Muscle of arm (tissue), 1 donor: ENCODE measurements at regions not wholly inside any gene's neighbourhood (a gene's known extent, or its start where the extent isn't known, plus 50 kb on each side); places are given as distances from the start of the nearest gene placed in this dataset.
A peak's percentile ranks its signal among the peaks of the same experiment; 100 is the strongest.
"Not testable (repeated sequence)": the region's sequence is repeated elsewhere in the genome, so short reads cannot be mapped to it uniquely, and the experiment has no call there.

Experiments
- DNase-seq: peaks from one replicate; pipeline ENCODE4 v3.0.0-alpha.2; 2013

DNA sequence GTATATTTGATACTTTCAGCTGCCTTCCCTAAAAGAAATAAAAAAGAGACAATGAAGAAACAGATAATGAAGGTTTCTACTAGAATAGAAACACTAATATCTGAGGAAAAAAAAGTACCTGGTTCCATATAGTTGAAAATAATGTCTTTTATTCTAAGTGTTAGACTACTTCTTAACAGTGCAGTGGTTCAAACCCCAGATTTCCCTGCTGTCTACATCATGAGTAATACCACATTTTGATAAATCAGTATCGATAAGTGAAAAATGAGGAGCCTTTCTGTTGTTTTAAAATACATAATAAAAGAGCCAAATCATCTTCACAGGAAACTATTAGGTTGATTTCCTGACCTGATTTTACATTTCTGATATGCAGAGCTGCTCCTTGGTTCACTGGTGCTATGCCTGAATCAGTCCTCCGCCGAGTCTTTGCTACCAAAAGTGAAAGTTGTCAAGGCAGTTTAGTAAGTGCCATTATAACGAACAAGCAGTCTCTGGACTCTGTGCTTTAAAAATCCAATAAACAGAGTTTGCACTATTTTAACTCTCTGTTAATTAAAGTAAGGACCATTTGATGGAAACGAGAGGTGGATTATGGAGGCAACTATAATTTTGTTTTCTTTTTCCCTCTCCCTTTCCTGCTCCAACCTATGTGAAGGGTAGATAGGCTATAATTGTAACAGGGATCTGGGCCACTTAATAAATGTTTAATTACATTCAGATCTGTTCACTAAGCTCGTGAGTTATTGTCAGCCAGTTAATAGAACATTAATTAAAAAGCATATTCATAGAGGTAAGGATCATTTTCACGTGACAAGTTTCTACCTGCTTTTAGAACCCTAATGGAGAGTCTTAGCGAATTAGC lies 724.5 kb upstream of the RAG2 start:
- no peak for DNase-seq

GRCh38 chr11:37320921-37321320 lies 722.9 kb upstream of the RAG2 start:
- DNase-seq, result no peak

DNA sequence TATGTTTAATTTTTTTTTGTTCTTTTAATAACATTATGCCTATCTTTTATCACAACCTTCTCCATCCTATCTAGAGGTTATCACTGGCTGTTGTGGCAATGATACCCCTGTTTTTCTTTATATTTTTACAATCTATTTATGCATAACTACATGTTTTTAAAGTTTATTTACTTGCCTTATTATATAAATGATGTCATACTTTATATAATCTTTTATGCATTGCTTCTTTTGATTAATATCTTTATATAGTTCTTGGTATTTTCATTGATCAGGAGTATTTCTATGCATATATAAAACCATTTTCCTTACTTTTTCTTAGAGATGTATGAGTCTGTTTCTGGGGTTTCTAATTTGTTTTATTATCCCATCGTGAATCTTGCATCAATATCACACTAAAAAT lies 719.8 kb upstream of the RAG2 start:
- DNase-seq, result no peak

- no peak for DNase-seq
These were observed 715.2 kb upstream of the RAG2 start for GRCh38 chr11:37313266-37313665.

GRCh38 chr11:37306563-37306962 lies 708.5 kb upstream of the RAG2 start:
- no peak for DNase-seq

DNA sequence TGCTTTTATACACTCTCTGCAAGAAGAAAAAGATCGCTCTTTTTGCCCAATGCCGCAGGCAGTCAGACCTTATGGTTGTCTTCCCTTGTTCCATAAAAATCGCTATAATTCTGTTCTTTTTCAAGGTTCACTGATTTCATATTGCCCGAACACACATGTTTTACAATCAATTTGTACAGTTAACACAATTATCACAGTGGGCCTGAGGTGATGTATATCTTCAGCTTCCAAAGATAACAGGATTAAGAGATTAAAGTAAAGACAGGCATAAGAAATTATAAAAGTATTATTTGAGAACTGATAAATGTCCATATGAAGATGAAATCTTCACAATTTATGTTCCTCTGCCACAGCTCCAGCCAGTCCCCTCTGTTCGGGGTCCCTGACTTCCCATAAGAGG lies 703.4 kb upstream of the RAG2 start:
- DNase-seq, result not testable (repeated sequence)

- no peak for DNase-seq
These were observed 700.1 kb upstream of the RAG2 start for GRCh38 chr11:37298173-37298572.

DNA sequence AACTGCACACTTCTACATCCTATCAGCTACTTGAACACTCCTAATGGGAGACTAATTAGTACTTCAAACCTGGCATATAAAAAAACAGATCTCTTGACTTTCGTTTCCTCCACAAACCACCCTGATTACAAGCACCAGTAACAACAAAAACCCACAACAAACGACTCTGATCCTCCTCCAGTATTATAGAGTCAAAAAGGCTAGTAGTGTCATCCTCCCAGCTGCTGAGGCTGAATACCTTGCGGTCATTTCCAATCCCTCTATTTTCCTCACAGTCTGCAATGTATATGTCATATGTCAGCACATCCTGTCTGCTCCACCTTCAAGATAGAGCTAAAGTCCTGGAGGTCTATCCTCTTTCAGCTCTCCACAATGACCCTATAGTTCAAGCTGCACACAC lies 688.9 kb upstream of the RAG2 start:
- DNase-seq, result no peak

DNA sequence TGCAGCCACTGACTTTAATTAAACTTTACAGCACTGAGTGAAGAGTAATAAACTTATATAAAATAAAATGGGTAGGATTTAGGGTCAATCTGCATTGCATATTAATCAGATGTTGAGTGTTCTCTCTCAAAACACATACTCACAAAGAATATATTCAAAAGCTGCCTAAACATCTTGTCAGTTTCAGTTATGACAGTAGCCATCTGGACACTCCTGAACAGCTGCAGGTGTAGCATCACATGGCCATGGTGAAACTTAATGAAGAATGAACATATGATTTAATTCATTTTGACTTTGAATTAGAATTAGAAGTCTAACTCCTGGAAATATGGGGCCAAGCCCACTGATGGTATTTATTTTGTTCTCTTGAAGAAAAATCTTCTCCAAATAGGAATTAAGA lies 684.3 kb upstream of the RAG2 start:
- no peak for DNase-seq

DNA sequence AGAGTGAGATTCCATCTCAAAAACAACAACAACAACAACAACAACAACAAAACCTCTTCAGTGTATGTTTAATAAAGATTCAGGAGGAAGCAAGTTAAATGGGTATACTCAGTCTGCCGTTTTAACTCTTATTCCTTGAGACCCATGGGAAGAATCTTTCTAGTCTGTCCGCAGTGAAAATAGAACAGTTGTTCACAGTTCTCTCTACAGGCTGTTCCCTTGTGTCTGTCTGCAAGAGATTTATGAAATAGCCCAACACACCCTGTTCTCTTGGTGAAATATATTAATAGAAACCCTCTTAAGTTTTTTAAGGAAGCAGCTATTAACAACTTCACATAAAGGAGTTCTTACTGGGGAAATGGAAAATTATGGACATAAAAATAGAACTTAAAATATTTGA lies 682.2 kb upstream of the RAG2 start:
- no peak for DNase-seq

DNA sequence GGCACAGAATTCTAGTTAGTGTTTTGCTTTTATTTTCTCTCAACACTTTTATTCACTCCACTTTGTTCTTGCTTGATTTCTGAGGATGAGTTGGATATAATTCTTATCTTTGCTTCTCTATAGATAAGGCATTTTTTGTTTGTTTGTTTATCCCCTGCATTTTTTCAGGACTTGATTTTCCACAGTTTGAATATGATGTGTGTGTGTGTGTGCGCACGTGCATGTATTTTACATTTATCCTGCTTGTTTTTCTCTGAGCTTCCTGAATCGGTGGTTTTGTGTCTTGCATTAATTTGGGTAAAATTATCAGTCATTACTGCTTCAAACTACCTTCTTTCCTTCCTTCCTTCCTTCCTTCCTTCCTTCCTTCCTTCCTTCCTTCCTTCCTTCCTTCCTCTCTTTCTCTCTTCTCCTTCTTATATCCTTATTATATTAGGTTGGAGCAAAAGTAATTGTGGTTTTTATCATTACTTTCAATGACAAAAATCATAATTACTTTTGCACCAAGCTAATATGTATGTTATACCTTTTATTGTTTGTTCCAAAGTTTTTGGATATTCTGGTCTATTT lies 679.9 kb upstream of the RAG2 start:
- DNase-seq, result no peak

DNA sequence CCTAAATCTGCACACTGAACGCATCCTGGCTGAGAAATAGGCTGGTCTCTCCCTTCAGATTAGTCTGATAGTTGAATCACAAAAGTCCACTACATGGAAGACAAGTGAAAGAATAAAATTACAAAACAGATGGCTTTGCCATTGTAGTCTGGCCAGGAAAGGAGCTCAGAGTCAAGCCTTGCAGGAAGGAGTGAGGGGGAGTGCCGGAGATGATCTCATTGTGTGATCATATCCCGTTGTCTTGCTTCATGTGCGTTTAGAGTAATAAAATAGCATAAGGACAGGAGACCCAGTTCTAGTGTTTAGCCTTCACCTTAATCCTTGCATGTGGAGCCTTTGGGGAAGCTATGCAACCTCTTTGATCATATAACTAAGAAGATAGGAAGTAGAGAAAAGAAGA lies 666.7 kb upstream of the RAG2 start:
- peak; percentile 1 for DNase-seq

- no peak for DNase-seq
These were observed 666.0 kb upstream of the RAG2 start for GRCh38 chr11:37264060-37264459.

GRCh38 chr11:37263467-37263866 lies 665.4 kb upstream of the RAG2 start:
- not testable (repeated sequence) for DNase-seq

- DNase-seq, result no peak
These were observed 661.7 kb upstream of the RAG2 start for GRCh38 chr11:37259734-37260133.

- no peak for DNase-seq
These were observed 650.1 kb upstream of the RAG2 start for GRCh38 chr11:37248145-37248544.

DNA sequence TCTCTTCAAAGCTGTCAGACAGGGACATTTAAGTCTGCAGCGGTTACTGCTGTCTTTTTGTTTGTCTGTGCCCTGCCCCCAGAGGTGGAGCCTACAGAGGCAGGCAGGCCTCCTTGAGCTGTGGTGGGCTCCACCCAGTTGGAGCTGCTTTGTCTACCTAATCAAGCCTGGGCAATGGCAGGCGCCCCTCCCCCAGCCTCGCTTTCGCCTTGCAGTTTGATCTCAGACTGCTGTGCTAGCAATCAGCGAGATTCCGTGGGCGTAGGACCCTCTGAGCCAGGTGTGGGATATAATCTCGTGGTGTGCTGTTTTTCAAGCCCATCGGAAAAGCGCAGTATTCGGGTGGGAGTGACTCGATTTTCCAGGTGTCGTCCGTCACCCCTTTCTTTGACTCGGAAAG lies 648.1 kb upstream of the RAG2 start:
- not testable (repeated sequence) for DNase-seq

- DNase-seq, result no peak
These were observed 632.8 kb upstream of the RAG2 start for GRCh38 chr11:37230865-37231264.

- DNase-seq, result no peak
These were observed 625.9 kb upstream of the RAG2 start for GRCh38 chr11:37223962-37224361.

- DNase-seq, result no peak
These were observed 605.0 kb upstream of the RAG2 start for GRCh38 chr11:37203006-37203405.

- DNase-seq, result no peak
These were observed 601.0 kb upstream of the RAG2 start for GRCh38 chr11:37199082-37199481.

DNA sequence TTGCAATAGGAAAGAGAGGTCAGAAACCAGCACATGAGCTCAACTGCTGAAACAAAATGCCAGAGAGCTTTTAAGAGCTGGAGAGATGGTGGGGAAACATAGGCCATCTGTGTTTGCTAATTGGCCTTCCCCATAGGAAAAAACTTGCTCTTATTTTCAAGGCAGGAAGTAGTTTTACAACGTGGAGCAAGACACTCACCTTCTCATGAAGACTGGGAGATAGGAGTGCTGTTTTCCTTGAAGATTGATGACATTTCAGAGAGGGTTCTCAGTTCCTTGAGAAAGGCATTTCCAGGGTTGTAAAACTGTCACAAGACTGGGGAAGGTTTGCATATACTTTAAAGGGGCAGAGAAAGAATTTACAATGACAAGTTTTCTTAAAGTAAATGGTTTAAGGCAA lies 586.3 kb upstream of the RAG2 start:
- no peak for DNase-seq

DNA sequence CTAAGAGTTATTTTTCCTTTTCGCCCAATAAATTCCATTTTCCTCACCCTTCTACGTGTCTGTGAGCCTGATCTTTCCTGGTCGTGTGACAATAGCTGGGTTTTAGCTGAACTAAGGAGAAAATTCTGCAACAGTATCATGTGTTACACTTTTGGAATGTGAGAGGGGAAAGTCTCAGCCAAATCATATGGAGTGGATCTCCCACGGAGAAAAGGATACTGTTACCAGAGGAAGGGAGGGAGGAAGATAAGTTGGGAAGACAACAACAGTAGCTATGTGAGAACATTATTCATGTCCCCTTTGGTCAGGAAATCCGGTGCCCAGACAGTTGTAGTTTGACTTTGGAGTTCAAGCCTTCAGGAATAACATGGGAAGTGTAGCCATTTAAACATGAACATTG lies 584.0 kb upstream of the RAG2 start:
- no peak for DNase-seq

DNA sequence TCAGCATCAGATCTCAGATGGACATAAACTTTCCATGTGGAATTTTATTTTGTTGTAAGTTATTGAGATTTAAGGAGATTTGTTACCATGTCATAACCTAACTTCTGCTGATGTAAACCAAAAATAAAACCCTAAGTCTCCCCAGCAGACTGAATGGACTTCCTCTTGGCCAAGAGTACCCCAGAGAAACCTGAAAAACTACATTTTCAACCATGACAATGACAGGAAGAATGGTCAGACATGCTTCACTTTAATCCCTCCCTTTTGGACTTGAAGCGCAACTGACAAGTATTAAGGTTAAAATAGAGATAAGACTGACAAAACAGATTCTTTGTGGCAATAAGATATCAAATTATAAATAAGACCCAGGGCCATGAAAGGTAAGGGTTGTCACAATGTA lies 579.7 kb upstream of the RAG2 start:
- no peak for DNase-seq
